Hematopoietic multipotent progenitor cell treated with erythropoietin and hydrocortisone succinate and interleukin-3 and kit ligand, for 4 days (in vitro differentiated cells): ENCODE measurements at regions not wholly inside any gene's neighbourhood (a gene's known extent, or its start where the extent isn't known, plus 50 kb on each side); places are given as distances from the start of the nearest gene placed in this dataset.
"Not testable (repeated sequence)": the region's sequence is repeated elsewhere in the genome, so short reads cannot be mapped to it uniquely, and the experiment has no call there.

ENCODE experiments used
- DNase-seq: peaks from one replicate; pipeline ENCODE4 v3.0.0-alpha.2; 2015

DNA sequence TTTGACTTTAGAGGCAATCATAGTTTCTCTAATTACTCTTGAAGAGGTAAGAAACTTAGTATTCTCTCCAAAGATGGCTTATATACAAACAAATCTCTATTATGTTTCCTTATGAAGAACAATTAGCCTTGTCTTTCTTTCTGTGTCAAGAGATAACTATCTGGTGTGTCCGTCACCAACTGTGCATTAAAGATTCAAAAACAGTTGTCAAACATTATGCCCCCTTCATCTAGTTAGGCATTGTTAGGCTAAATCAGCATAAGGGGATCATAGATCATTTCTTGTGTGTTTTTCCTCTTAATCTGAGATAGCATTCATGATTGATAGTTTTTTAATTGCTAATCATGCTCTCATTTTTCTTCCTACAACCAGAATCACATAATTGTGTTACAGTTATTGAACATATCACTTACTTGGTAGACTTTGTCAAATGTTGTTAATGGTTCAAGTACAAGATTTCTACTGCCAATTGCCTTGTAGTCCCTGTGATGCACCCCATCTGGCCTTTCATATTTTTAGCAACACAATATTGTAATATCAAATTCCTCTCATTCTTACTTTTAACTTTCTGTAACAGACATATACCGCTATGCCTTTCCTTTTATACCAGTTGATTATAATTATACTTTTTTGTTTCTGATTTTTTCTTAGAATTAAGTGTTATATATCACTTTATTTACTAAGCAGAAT lies 612.7 kb downstream of the SLITRK6 start:
- no peak for DNase-seq

- DNase-seq, result no peak
Observed at GRCh38 chr13:85174291-85174690, 624.9 kb downstream of the SLITRK6 start.

GRCh38 chr13:85170372-85170771 lies 628.8 kb downstream of the SLITRK6 start:
- DNase-seq, result no peak

- no peak for DNase-seq
Observed at GRCh38 chr13:85166891-85167290, 632.3 kb downstream of the SLITRK6 start.

GRCh38 chr13:85163063-85163462 lies 636.2 kb downstream of the SLITRK6 start:
- no peak for DNase-seq

GRCh38 chr13:85148009-85148408 lies 651.2 kb downstream of the SLITRK6 start:
- DNase-seq, result no peak

- DNase-seq, result no peak
Observed at GRCh38 chr13:85142351-85142927, 656.8 kb downstream of the SLITRK6 start.

DNA sequence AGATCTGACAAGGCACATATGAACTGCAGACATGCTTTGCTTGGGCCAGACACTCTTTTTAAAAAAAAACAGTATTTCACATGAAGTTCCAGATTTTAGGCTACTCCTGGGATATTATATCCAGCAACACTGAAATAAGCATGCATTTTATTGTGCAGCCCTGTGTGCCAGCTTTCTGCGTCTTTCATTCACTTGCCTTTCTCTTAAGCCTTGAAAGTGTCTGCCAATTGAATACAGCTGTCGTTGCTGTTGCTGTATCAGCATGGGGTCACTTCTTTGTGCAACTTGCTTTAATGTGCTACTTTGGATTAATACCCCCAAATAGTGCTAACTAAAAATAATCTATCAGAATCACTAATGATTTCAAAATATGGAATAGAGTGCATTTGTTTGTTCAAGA lies 657.8 kb downstream of the SLITRK6 start:
- no peak for DNase-seq

DNA sequence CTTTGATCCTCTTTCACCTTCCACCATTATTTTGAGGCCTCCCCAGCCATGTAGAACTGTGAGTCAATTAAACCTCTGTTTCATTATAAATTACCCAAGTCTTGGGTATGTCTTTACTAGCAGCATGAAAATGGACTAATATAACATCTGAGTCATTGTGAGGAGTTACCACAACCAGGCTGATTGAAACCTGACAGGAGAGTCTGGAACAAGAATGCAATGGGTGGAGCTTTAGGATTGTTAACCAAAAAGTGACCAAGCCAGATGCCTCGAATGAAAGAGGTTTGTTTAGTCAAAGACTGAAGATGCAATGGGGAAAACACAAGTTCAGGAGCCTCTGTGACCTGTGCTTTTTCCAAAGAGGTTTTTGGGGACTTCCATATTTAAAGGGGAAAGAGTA lies 659.0 kb downstream of the SLITRK6 start:
- DNase-seq, result no peak

DNA sequence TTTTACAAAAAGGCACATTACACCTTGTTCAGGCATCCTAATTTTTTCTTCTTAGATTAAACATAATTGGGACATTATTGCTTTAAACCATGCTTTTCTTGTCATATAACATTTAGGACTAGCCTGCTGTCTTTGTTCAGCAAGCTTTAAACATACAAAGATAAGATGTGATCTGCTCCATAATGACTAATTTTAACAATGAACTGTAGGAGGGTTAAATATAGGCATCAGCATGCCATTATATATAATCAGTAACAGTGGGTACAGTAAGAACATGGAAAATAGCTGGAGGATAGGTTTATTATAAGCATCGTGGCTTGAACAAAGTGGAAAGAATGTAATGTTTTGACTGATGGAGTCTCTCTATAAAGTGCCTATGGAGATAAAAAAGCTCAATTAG lies 661.7 kb downstream of the SLITRK6 start:
- no peak for DNase-seq

DNA sequence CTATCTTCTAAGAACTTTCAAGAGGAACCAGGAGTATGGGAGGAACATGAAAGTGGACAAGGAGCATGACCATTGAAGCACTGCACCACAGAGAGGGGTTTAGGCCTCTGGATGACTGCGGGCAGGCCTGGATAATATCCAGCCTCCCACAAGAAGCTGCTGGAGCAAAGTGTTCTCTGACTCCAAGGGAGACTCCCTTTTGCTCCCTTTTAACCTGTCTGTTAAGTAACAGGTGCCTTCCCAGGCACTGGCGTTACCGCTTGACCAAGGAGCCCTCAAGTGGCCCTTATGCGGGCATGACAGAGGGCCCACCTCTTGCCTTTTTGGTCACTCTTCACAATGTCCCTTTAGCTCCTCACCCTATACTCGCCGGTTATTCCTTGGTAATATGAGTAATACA lies 666.2 kb downstream of the SLITRK6 start:
- DNase-seq, result no peak

DNA sequence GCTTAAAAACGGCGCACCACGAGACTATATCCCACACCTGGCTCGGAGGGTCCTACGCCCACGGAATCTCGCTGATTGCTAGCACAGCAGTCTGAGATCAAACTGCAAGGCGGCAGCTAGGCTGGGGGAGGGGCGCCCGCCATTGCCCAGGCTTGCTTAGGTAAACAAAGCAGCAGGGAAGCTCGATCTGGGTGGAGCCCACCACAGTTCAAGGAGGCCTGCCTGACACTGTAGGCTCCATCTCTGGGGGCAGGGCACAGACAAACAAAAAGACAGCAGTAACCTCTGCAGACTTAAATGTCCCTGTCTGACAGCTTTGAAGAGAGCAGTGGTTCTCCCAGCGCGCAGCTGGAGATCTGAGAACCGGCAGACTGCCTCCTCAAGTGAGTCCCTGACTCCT lies 675.7 kb downstream of the SLITRK6 start:
- DNase-seq, result not testable (repeated sequence)

- no peak for DNase-seq
Observed at GRCh38 chr13:85108356-85108755, 690.9 kb downstream of the SLITRK6 start.

GRCh38 chr13:85099245-85099644 lies 700.0 kb downstream of the SLITRK6 start:
- DNase-seq, result peak; percentile 27

- peak; percentile 48 for DNase-seq
Observed at GRCh38 chr13:85095418-85096272, 703.6 kb downstream of the SLITRK6 start.

- DNase-seq, result no peak
Observed at GRCh38 chr13:85093808-85094207, 705.4 kb downstream of the SLITRK6 start.

DNA sequence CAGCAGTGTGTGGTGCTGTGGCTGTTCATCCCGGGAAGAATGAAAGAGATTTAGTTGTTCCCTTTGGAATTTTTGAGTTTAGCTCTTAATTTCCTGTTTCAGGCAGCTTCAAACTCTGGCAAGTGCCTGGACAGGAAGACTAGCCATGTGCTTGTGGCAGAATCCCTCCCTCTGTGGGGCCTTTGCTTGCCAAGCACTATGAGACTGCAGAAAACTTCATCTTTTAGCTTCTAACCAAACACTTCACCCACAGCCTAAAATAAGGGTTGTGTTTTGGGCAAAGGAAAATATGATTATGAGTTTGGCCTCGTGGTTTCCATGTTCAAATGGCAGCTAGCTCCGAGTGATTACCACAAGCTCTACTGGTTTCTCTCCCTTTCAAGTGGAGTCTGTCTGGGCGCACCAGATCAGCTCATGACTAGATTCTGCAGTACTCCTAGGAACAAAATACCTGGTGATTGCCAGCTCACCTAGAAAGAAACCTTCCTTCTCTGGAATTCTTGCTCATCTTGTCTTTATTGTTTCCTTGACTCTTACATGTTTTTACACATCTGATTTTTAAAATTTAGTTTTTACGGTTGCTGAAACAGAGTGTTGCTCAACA lies 707.5 kb downstream of the SLITRK6 start:
- peak; percentile 50 for DNase-seq

GRCh38 chr13:85089186-85089585 lies 710.0 kb downstream of the SLITRK6 start:
- DNase-seq, result no peak

GRCh38 chr13:85080691-85081090 lies 718.5 kb downstream of the SLITRK6 start:
- DNase-seq, result peak; percentile 62

DNA sequence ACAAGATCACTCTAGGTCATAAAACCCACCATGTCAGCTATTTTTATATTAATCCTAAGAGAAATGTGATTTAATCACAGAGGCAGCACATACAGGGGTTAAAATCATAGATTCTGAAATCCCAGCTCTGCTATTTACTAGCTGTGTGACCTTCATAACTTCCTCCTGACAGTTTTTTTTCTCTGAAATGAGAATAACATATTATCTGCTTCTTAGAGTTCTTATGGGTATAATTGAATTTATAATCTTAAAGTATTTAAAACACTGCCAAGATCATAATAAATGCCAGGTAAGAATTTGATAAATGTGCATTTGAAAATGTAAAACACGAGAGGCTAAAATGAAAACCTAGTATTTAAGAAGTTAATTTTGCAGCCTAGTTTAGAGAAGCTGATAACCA lies 722.9 kb downstream of the SLITRK6 start:
- DNase-seq, result no peak

DNA sequence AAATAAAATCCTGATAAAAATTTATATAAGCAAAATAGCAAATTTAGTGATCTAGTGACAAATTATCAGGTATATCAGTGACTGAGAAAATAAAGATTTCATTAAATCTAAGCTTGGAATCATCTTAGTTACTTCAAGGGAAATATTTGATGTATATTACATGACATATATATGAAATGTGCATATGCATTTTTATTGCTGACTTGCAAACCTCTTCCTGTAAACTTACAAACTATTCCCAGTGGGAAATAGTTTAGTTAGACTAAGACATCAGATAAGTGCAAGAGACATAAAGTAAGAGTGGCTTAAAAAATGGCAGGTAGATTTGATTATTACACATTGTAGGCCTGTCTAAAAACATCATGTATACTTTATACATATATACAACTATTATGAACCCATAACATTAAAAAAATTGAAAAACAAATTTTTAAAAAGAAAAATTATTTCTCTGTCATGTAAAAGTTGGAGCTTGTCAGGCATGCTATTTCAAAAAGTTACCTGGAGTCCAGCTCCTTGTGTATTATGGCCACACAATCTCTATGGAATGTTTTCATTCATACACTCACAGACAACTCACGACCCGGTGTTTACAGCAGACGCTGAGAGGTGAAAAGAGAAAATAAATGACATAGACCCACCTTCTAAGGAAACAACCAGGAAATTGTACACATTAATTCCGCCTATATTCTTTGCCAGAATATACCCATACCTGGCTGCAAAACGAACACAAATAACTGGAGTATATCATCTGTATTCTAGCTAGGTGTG lies 724.5 kb downstream of the SLITRK6 start:
- no peak for DNase-seq

DNA sequence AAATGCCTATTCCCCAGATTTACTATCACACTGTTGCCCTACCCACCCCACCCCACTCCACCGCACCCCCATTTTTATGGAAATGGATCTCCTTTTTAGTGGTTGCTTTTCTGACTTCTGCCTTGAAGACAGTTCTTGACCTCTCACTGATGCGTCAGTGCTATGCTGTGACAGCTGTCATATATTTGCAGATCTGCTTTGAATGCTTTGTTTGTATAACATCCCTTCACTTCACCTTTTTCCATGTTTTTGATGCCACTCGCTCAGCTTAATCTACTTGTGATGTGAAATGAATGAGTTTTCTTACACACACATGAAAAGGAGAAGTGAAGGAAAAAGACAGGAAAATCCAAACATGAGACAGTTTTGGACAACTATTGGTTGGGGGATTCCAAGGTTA lies 731.0 kb downstream of the SLITRK6 start:
- no peak for DNase-seq

DNA sequence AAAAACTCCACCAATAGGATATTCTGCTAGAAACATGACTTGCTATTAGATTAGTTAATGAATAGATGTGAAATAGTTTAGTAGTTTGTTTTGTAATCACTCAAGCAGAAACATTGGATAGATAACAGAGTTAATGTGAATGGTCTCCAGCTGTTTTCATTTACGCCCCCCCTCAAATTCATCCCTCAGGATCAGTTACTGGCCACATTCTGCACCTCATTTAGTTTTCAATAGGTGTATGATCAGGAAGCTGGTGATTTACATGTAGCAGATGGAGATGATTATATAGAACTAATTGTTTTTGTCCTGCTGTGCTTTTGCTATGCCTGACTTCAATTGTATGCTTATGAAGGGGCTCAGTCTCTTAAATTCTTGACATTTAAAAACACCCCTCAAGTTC lies 759.0 kb downstream of the SLITRK6 start:
- DNase-seq, result no peak
